Stimulated activated CD8-positive, alpha-beta memory T cell treated with anti-CD3 and anti-CD28 coated beads, Interleukin-7, amount 100 ng/mL, for 1 hour (primary cell): ENCODE measurements at regions not wholly inside any gene's neighbourhood (a gene's known extent, or its start where the extent isn't known, plus 50 kb on each side); places are given as distances from the start of the nearest gene placed in this dataset.

Source experiments
- DNase-seq, 2 donors: peaks; one replicate each; pipeline ENCODE4 v3.0.0-alpha.2; 2020; ENCODE audit warnings: low read depth in 2 of 2

- no peak for DNase-seq
Measured at GRCh38 chr15:95644100-95644875, 686.2 kb upstream of the NR2F2 start.

DNA sequence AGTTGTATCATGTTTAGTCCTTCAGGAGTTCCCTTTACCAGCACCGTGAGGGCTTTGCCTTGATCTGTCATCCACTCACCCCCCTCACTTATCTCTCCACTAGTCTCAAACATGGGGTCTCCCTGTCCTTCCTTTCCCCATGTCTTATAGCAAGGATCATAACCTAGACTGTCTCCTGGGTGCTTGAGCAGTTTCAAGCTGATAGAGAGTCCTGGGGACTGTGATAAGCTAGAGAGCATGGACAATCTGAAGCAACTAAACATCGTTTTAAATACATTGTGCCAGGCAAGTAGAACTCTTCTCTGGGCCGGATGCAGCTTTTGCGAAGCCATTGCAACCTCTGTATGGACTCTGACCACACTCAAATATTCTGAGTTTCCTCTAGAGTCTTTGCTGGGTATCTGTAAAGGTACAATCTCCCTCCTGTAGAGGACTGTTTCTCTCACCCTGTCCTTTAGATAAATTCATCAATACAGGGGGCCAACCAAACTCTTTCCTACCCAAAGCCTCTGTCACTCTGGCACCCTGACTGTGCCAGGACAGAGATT is 684.6 kb upstream of the NR2F2 start:
- no peak for DNase-seq

GRCh38 chr15:95646484-95647273 is 683.8 kb upstream of the NR2F2 start:
- DNase-seq = no peak

- no peak for DNase-seq
Measured at GRCh38 chr15:95647531-95648277, 682.8 kb upstream of the NR2F2 start.

- DNase-seq = no peak
Measured at GRCh38 chr15:95653361-95653805, 677.1 kb upstream of the NR2F2 start.

DNA sequence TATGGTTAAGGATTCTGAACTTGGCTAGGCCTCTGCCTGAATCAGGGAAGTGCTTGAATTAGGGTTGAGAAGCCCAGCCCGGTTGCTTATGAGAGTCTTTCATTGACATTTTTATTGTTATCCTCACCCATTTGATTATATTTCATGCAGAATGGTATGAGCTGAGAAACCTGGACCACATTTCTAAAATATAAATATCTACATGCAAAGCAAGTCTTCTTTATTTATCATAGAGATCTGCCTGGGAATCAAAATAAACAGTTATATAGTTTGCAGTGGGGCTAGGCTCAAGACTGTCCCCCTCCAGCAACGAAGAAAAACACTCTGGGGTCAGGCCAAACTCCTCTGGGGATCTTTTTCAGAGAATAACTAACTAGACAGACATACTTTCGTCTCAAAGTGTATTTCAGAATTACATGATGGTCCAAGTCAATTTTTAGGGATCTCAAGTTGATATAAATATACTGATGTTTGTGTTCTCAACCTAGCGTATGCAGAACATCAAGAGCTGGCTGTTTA is 675.4 kb upstream of the NR2F2 start:
- no peak for DNase-seq

DNA sequence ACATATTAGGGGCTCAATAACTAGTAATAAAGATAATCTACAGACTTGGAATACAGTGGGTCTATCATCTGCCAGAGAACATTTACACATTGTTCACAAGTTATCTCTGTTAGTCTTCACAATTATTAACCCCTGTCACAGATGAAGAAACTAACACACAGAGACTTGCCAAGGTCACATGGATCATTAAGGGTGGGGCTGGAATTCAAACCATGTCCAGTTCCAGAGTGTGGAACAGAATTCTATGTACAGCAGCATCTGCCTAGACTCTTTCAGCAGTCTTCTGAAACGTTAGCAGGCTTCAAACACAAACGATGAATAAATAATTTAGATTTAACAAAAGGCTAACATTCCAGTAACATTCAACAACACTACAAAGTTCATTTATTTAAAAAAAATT is 673.9 kb upstream of the NR2F2 start:
- no peak for DNase-seq

- DNase-seq = no peak
Measured at GRCh38 chr15:95658799-95659198, 671.7 kb upstream of the NR2F2 start.

DNA sequence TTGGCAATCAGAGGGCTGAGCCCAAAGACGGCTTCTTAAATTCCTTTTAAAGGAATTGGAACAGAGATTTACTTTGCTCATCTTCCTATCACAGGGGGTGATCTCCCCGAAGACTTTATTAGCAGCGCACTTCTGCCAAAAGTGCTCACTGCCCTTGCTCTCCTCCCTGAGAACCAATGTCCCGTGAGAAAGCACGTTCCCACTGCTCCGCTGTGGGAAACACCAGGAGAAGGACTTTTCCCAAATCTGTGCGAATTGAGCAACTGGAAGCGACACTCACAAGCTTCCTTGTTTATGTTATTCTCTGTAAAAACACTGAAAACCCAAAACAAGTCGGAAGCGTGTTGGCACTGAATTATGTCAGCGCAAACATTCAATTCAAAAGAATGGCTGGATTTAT is 670.8 kb upstream of the NR2F2 start:
- no peak for DNase-seq

DNA sequence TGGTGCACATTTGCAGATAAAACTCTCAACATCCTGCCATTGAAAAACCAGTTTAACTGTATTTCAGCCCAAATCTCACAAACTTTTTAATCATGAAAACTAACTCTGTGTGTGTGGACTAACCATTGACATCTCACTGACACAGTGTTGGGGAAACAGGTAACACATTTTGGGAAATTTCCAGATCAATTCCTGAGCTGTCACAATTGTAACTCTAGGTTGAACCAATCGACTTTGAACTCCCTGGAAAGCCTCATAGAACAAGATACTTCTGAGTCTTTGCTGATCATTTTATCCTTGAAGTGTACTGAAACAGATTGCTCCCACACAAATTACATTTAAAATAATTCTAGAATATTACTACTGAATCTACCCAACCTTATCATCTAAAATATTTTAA is 667.9 kb upstream of the NR2F2 start:
- DNase-seq = no peak

DNA sequence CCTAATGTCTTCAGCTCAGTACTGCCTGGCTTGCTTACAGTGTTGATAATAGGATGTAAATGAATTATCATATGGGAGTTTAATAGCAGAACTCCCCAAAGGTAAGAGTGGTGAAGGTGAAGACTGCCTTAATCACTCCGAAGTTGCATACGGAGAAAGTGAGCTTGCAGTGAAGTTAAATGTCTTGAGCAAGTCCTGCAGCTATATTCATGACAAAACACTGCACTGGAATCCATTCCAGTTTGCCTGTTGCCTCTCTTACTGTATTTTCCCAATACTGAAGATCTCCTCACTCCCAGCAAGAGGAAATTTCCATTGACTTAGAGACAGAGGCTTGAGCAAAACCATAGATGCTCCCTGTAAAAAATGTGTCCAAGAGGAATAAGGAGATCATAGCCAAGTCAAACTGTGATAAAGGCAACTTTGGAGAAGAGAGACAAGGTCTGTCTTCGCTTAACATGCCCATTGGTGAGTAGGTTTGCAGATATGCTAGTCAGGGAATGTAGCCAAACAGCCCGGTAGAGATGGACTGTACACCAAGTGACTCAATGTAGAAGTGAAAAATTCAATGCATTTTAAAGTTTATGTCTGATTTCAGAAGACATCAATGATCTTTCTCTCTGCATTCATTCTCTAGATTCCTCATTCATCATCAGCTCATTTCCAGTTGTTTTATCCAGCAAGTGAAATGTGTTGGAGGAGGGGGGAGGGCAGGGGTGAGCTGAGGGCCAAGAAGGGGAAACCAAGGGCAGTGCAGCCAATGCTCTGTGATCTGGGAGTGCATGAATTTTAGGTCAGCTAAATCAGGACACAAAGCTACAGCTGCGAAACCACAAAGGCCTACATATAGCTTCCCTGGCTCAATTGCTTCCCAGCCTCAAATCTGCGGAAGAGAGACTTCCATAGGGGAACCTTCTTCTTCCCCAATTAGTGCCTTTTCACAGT is 667.1 kb upstream of the NR2F2 start:
- no peak for DNase-seq

DNA sequence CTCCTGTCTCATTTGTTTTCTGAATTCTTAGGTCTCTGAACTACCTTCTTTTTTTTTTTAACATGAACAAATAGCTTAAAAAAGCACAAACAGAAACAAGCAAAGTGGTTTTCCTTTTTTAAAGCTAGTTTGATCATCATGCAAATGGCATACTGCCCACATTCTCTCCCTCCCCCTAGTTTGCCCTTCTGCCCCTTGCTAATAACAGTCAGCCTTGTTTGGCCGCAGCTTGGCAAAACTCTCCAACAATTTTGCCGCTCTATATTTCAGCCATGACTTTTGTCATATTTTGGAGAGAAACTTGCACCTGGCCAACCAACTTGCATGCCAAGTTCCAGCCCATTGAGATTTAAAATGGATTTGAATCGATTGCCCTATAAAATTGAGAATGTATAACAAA is 666.0 kb upstream of the NR2F2 start:
- DNase-seq = no peak

GRCh38 chr15:95669146-95669922 is 661.2 kb upstream of the NR2F2 start:
- no peak for DNase-seq

GRCh38 chr15:95674031-95674430 is 656.5 kb upstream of the NR2F2 start:
- no peak for DNase-seq

DNA sequence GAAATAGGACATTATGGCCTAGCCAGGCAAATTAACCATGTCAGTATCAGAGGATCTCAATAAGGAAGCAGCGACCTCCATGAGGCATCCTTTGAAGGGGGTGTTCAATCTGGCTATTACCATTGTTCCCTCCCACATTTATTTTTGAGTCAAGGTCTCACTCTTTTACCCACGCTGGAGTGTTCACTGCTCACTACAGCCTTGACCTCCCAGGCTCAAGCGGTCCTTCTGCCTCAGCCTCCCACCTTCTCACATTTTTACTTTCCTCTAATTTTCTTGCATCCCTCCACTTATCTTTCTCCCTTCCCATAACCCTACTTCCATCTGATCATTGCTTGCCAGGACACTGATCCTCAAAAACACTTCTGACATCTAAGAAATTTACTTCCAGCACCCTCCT is 654.0 kb upstream of the NR2F2 start:
- DNase-seq = no peak

DNA sequence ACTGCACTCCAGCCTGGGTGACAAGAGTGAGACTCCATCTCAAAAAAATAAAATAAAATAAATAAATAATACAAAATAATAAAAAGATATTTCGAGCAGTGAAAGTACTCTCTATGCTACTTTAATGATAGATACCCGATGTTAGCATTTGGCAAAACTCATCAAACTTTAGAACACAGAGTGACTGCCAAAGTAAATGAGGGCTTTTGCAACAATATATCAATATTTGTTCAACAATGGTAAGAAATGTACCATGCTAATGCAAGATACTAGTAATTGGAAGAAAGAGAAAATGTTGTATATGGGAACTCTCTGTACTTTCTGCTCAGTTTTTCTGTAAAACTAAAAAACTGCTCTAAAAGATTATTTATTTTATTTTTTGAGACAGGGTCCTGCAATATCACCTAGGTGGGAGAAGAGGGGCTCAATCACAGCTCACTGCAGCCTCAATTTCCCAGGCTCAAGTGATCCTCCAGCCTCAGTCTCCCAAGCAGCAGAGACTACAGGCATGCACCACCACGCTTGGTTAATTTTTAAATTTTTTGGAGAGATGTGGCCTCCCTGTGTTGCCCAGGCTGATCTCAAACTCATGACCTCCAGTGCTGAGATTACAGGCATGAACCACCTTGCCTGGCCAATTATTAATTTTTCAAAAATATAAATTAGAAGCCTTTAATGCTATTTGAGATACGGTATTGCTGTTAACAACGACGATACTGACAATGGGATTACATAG is 650.5 kb upstream of the NR2F2 start:
- DNase-seq = no peak

- no peak for DNase-seq
Measured at GRCh38 chr15:95680728-95681127, 649.8 kb upstream of the NR2F2 start.

GRCh38 chr15:95681836-95682544 is 648.5 kb upstream of the NR2F2 start:
- DNase-seq = no peak

- no peak for DNase-seq
Measured at GRCh38 chr15:95684126-95684525, 646.4 kb upstream of the NR2F2 start.
